ENCODE measurements at regions not wholly inside any gene's neighbourhood (a gene's known extent, or its start where the extent isn't known, plus 50 kb on each side); places are given as distances from the start of the nearest gene placed in this dataset.
"Not testable (repeated sequence)": the region's sequence is repeated elsewhere in the genome, so short reads cannot be mapped to it uniquely, and the experiment has no call there.

DNA sequence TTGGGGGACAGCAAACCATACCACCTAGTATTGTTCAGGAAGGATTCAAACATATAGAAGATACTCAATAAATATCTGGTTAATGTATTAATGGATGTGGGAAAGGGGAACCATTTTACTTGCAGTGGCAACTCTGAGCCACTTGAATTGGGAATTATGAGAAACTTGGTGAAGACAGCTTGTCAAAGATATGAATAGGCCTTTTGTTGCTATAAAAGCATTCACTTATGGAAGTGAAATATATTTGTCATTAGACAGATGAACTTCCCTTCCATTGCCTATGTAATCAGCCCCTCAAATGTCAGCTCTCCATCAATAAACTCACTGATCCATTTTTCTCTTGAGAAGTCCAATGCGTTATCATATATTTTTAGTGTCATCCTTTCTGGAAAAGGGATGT is 56.1 kb downstream of the GPR85 start:
- no peak for DNase-seq

- no peak for DNase-seq
These were observed 59.7 kb downstream of the GPR85 start for GRCh38 chr7:113026941-113027340.

- DNase-seq, result not testable (repeated sequence)
These were observed 69.3 kb downstream of the GPR85 start for GRCh38 chr7:113017144-113017857.

DNA sequence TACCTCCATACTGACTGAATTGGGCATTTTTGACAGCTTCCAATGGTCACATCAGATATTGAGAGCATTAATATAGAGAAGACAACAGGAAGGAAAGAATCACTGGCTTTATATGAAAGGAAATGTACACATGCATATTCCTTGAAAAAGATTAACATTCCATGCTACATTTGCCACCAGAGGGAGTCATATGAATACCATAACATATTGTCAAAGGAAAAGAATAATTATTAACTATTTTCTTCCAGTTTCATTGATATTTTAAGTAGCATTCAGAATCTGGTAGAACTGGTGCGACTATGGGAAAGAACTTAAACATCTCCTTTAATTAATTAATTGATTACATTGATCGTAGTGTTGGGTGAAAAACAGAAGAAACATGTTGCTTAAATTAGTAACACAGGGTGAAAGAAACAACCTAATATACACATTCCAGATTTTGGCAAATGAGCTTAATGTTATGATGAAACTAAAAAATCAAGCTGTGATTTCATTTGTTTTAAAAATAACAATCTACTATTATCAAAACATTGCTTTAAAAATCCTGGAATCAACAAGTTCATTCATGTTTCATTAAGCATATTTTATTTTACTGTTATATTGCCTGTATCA is 71.5 kb downstream of the GPR85 start:
- no peak for DNase-seq

DNA sequence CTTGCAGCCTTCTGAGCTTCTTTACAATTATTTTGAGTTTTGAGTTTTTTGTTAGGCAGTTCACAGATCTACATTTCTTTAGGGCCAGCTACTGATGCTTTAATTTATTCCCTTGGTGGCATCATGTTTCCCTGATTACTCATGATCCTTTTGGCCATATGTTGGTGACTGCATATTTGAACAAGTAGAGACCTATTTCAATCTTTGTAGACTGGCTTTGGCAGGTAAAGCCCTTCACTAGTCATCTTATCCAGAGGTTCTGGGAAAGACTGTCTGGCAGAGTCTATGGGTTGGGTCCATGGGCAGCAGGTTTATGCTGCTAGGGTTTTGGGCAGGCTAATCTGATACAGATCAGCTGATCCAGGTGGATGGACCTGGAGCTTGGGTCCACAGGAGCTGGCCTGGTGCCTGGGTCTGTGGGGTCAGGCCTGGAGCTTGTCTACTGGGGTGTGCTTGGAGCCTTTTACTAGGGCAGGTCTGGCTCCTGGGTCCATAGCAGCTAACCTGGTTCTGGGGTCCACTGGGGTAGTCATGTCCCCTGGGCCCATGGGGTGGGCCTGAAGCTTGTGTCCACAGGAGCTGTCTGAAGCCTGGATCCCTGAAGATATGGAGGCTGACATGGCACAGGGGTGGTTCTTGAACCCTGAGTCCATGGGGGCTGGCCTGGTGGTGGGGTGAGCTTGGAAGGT is 72.7 kb downstream of the GPR85 start:
- DNase-seq, result no peak

GRCh38 chr7:113012862-113013261 is 73.8 kb downstream of the GPR85 start:
- DNase-seq, result not testable (repeated sequence)

DNA sequence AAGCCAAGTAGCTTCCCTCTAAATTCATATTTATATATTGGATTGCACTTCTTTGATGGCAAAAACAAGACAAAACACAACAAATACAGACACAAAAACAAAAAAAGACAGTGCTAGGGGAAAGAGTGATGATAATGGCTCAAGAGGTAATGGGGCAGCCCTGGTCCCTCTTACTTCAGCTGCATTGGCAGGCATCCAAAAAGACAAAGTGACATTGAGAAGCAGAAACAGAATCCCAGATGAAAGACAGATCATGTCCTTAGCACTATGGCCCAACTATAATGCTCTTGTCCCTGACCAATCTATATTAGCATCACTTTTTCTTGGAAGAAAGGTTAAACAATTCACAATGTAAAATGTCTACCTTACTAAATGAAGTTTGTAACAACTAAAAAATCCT is 76.2 kb downstream of the GPR85 start:
- DNase-seq, result no peak

- DNase-seq, result no peak
These were observed 77.9 kb downstream of the GPR85 start for GRCh38 chr7:113008755-113009154.

GRCh38 chr7:113004726-113005454 is 81.7 kb downstream of the GPR85 start:
- DNase-seq, result no peak

DNA sequence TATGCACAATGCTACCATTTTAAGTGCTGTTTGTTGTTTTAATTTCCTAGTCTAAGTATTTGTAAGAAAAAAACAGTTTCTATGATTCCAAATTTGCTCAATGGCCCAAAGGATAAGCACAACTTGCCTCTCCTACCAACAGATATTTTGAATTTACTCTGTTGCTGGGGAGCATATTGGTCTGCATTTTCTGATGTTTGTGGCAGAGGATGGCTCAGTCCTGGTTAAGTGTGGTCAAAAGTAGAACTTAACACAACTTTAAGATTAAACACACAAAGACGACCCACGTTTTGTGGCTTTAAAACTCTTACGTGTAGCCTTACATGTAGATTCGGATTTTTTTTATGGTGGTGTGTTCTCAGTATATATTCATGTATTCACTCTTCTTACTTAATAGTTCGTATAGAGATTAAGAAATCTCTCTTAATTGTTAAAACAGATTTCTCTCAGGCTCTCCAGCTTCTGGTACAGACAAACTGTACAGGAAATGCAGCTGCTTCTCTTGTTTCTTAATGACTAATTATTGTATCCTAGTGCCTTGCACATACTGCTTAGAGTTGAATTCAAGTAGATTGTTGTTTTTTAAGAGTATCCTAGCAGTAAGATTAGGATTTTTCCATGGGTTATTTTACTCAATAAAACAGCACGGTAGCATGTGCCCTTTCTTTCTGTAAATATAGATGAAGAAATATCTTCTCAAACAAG is 86.2 kb downstream of the GPR85 start:
- no peak for DNase-seq

DNA sequence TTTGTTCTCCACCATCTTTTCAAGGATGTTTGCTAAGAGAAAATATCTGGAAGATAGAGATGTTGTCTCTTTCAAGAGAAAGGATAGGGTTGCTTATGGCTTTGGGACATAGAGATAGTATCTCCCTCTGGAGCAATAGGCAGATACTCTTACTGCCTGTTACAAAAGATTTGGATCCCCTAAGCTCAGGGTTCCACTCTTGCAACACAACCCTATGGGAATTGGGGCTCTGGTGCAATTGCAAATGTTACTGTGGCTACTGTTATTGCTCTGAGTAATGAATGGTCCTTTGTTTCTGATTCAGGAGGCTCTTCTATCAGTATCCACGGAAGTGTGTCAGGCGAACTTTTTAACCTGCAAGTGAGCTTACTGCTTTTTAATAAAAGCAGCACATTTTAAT is 88.8 kb downstream of the GPR85 start:
- DNase-seq, result no peak

GRCh38 chr7:112996331-112996871 is 90.2 kb downstream of the GPR85 start:
- no peak for DNase-seq

DNA sequence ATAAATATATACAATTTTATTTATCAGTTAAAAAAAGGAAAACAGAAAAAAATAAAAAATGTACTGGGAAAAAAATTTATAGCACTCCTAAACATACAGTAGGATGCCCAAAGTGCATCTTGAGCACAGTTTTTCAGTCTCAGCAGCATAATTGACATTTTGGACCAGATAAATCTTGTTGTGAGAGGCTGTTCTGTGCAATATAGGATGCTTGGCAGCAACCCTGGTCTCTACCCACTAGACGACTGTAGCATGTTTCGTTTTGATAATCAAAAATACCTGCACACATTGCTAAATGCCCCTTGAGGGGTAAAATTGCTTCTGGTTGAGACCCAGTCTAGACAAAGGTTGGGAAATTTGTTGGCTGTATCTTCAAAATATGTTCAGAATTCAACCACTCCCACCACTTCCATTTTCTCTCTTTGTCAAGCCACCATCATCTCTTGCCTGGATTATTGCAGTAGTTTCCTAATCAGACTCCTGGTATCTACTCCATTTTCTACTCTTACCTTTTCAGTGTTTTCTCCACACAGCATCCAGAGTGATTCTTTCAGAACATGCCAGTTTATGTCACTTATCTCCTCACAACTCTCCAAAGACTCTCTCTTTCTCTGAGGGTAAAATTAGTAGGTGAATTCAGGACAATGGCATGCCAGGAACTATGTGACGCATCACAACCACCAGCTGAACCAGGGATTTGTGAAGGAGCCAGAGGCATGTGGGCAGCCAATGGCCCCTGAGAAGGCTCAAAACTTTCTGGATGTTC is 91.4 kb downstream of the GPR85 start:
- no peak for DNase-seq

DNA sequence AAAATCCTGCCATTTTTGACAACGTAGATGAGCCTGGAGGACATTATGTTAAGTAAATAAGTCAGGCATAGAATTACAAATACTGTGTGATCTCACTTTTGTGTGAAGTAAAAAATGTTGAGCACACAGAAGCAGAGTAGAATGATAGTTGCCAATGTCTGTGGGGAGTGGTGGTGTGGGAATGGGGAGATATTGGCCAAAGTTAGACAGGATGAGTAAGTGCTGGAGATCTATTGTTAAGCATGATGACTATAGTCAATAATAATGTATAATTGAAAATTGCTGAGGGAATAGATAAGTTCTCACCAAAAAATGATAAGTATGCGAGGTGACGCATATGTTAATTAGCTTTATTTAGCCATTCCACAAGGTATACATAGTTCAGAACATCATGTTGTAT is 92.0 kb downstream of the GPR85 start:
- no peak for DNase-seq

GRCh38 chr7:112990624-112991023 is 96.0 kb downstream of the GPR85 start:
- no peak for DNase-seq

GRCh38 chr7:112989531-112989930 is 97.1 kb downstream of the GPR85 start:
- DNase-seq, result no peak

DNA sequence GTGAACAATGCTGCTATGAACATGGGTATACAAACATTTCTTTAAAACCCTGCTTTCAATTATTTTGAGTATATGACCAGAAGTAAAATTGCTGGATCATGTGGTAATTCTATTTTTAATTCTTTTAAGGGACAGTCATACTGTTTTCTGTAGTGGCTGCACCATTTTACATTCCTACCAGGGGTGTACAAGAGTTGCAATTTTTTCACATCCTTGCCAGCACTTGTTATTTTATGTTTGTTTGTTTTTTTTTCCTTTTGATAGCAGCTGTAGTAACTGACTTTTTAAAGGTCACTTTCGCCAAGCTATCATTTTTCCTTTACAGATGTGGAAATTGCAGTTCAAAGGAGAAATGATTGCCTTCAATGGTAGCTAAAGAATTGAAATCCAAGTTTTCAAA is 99.5 kb downstream of the GPR85 start:
- DNase-seq, result no peak

DNA sequence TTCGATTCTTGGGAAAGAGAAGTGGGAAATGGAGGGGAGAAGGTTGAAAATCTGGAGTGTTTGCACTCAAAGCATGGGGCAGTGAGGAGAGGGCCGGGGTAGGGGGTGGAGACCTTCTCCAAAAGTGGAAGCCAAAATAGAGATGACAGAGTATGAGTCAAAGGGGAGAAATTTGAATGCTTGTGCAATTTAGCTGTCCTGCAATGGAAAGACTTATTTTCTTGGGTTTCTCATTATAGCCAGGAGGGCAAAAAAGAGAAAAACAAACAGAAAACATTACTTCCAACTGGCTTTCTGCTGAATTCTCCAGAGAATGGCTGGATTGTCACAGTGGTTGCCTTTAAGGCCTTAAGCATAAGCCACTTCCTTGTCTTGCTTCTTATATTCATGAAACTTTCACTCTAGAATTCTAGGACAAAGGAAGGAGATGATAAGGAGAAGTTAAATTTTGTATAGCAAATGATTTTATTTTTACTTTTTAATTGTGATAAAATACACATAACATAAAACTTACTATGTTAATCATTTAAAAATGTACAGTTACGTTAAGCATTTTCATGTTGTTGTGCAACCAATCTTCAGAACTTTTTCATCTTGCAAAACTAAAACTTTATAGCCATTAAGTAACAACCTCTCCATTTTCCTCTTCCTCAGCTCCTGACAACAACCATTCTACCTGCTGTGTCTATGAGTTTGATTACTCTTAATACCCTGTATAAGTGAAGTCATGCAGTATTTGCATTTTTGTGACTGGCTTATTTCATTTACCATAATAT is 100.2 kb downstream of the GPR85 start:
- no peak for DNase-seq

DNA sequence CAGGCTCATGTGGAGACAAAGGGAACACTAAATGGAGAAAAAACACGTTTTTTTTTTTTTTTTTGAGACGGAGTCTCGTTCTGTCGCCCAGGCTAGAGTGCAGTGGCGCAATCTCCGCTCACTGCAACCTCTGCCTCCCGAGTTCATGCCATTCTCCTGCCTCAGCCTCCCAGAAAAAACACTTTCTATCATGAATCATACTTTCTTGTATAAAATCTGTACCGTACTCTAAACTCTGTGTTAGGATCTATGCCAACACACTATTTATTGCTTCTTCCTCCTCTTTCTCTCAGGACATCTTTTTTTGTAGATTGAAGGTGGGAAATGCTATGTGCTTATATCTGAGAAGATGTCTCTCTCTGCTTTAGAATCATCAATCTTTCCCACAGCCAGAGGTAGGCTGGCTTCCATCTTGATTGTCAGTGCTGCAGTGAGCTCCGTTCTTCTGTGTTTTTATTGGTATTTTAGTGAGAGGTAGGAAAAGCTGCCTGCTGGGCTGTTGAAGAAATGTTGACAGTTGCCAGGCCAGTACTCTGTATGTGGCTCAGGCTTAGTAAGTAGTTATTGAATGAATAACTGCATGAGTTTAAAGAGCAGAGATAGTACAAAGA is 101.1 kb downstream of the GPR85 start:
- no peak for DNase-seq

GRCh38 chr7:112982441-112983063 is 104.1 kb downstream of the GPR85 start:
- DNase-seq, result no peak
